ENCODE measurements at regions not wholly inside any gene's neighbourhood (a gene's known extent, or its start where the extent isn't known, plus 50 kb on each side); places are given as distances from the start of the nearest gene placed in this dataset.

DNA sequence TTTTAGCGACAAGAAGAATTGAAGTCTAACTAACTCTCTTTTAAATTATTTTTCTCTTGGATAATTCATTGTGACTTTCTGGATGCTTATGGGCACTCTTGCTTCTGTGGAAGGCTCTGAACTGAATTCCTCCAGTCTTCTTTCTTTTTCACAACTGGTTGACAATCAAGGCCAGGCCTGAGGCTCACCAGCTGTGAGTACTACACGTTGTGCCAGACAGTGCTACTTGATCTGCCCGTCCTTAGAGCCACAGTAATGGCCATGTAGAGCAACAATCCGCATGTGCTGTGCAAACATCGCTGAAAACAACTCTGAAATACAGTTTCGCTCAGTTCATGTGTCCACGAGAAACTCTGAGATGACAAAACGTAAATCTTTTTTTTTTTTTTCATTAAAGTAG is 1336.3 kb upstream of the AGA start:
- H3K14ac ChIP-seq (replicated peaks; ENCODE audit: low read depth, low read length) = no peak overlapping the region
- no peak overlapping the region for H4K91ac ChIP-seq (ENCODE audit: insufficient read depth, low read depth, low read length)
- BruUV-seq (replicated peaks) = no TSS peak
- in situ Hi-C loops (cut with MboI; ENCODE audit: low sequenced_read_pairs) = no loop called here
- intact Hi-C loops (cut with micrococcal nuclease) = no loop called here
- H2BK120ac ChIP-seq (ENCODE audit: low read depth, low read length) = no peak overlapping the region
- no peak overlapping the region for H2AFZ ChIP-seq (replicated peaks; ENCODE audit: low read length, poor library complexity)
- POLR2A ChIA-PET (ENCODE audit: unreplicated experiment) = interaction anchor here (0.7 kb wide), 1 partner anchor 145 kb away, joined by 11 read pairs; no protein-coding TSS in a partner anchor
- no peak overlapping the region for H3K9ac ChIP-seq (ENCODE audit: low read depth, low read length)
- H3K79me1 ChIP-seq (ENCODE audit: low read depth in 1 of 2, low read length in 2 of 2) = no peaks in the 10 kb centered on the region
- no peak overlapping the region for H2BK20ac ChIP-seq (ENCODE audit: low read depth, low read length)
- no peak overlapping the region for H3K4me3 ChIP-seq (ENCODE audit: insufficient read depth, low read depth, low read length)
- no peaks in the 10 kb centered on the region for H4K20me1 ChIP-seq (ENCODE audit: insufficient read depth, low read length)
- H4K8ac ChIP-seq (ENCODE audit: low read depth in 2 of 2, low read length in 2 of 2) = no peak overlapping the region
- no peaks in the 10 kb centered on the region for H3K27me3 ChIP-seq (ENCODE audit: control insufficient read depth, insufficient read depth, low read length)
- 20% methylated on average over 2 of the region's 8 CpGs; no CpG with 5 or more reads in 1 of the 2 experiments for WGBS, 2 experiments (ENCODE audit: extremely low coverage in 2 of 2, insufficient read length in 1 of 2)
- no peaks in the 10 kb centered on the region for H3K36me3 ChIP-seq (ENCODE audit: control insufficient read depth, insufficient read depth, low read length)
- no peak overlapping the region for H2AK9ac ChIP-seq (replicated peaks; ENCODE audit: low read depth, low read length, poor library complexity)
- dilution Hi-C loops (cut with HindIII; ENCODE audit: low sequenced_read_pairs, unreplicated experiment) = no loop called here
- H2BK5ac ChIP-seq (ENCODE audit: low read depth, low read length, poor library complexity, severe bottlenecking) = no peak overlapping the region
- H2BK15ac ChIP-seq (ENCODE audit: low read depth, low read length) = no peak overlapping the region
- TF ChIP-seq CHD1 (IDR thresholded peaks at IDR 0.05; ENCODE audit: low read depth, low read length) = no peak
- TF ChIP-seq RCOR1 (IDR thresholded peaks at IDR 0.05; ENCODE audit: insufficient replicate concordance, low read length) = no peak
- TF ChIP-seq, protein P1, sequence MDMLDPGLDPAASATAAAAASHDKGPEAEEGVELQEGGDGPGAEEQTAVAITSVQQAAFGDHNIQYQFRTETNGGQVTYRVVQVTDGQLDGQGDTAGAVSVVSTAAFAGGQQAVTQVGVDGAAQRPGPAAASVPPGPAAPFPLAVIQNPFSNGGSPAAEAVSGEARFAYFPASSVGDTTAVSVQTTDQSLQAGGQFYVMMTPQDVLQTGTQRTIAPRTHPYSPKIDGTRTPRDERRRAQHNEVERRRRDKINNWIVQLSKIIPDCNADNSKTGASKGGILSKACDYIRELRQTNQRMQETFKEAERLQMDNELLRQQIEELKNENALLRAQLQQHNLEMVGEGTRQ (IDR thresholded peaks at IDR 0.05; ENCODE audit: low read depth, low read length) = no peak
- no peak for TF ChIP-seq MAZ (IDR thresholded peaks at IDR 0.05; ENCODE audit: borderline replicate concordance, low read depth, low read length)
- TF ChIP-seq CEBPB (IDR thresholded peaks at IDR 0.05; ENCODE audit: low read depth, low read length) = no peak
- TF ChIP-seq NFE2L2 (IDR thresholded peaks at IDR 0.05; ENCODE audit: low read depth, low read length) = no peak
- no peak for TF ChIP-seq MXI1 (IDR thresholded peaks at IDR 0.05; ENCODE audit: borderline replicate concordance, low read depth, low read length)
- TF ChIP-seq, protein P2, sequence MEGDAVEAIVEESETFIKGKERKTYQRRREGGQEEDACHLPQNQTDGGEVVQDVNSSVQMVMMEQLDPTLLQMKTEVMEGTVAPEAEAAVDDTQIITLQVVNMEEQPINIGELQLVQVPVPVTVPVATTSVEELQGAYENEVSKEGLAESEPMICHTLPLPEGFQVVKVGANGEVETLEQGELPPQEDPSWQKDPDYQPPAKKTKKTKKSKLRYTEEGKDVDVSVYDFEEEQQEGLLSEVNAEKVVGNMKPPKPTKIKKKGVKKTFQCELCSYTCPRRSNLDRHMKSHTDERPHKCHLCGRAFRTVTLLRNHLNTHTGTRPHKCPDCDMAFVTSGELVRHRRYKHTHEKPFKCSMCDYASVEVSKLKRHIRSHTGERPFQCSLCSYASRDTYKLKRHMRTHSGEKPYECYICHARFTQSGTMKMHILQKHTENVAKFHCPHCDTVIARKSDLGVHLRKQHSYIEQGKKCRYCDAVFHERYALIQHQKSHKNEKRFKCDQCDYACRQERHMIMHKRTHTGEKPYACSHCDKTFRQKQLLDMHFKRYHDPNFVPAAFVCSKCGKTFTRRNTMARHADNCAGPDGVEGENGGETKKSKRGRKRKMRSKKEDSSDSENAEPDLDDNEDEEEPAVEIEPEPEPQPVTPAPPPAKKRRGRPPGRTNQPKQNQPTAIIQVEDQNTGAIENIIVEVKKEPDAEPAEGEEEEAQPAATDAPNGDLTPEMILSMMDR (conservative IDR thresholded peaks at IDR 0.05; ENCODE audit: low read depth, low read length) = no peak
- TF ChIP-seq RAD21 (IDR thresholded peaks at IDR 0.05; ENCODE audit: low read length) = no peak
- TF ChIP-seq, protein P3, sequence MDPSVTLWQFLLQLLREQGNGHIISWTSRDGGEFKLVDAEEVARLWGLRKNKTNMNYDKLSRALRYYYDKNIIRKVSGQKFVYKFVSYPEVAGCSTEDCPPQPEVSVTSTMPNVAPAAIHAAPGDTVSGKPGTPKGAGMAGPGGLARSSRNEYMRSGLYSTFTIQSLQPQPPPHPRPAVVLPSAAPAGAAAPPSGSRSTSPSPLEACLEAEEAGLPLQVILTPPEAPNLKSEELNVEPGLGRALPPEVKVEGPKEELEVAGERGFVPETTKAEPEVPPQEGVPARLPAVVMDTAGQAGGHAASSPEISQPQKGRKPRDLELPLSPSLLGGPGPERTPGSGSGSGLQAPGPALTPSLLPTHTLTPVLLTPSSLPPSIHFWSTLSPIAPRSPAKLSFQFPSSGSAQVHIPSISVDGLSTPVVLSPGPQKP (IDR thresholded peaks at IDR 0.05; ENCODE audit: borderline replicate concordance, low read depth, low read length) = no peak
- TF ChIP-seq POLR2A (IDR thresholded peaks at IDR 0.05; ENCODE audit: low read depth, low read length) = no peak
- H3K23ac ChIP-seq (ENCODE audit: low read depth, low read length) = no peak overlapping the region
- ATAC-seq (ENCODE audit: low read depth) (no peak), DNase-seq (no peak)
- H3K18ac ChIP-seq (ENCODE audit: low read depth, low read length) = no peak overlapping the region
- no peaks in the 10 kb centered on the region for H3K9me1 ChIP-seq (ENCODE audit: insufficient read depth, low read length)
- no peak overlapping the region for H3K4me2 ChIP-seq (ENCODE audit: low read depth, low read length)
- peaks cover 1% of the 10 kb centered on the region; the same call in 1 of the 2 replicates for H3K9me3 ChIP-seq (ENCODE audit: control insufficient read depth, insufficient read depth, low read length)
- no peak overlapping the region for H3K4ac ChIP-seq (ENCODE audit: low read depth, low read length)
- H3K56ac ChIP-seq (ENCODE audit: extremely low read depth, insufficient read depth, low read length) = no peak overlapping the region
- CTCF ChIA-PET = interaction anchor here (0.7 kb wide), 1 partner anchor 1442 kb away, joined by 4 read pairs; no protein-coding TSS in a partner anchor
- no peak overlapping the region for H2AK5ac ChIP-seq (ENCODE audit: low read depth, low read length)
- no peak overlapping the region for H3K27ac ChIP-seq (ENCODE audit: insufficient read depth, low read length)
- no peaks in the 10 kb centered on the region for H3K4me1 ChIP-seq (ENCODE audit: control insufficient read depth, insufficient read depth, low read length)
- no peak overlapping the region for H4K5ac ChIP-seq (ENCODE audit: low read depth, low read length)

All from IMR-90 (cell line).